Body of pancreas (tissue), 4 donors: ENCODE measurements at regions not wholly inside any gene's neighbourhood (a gene's known extent, or its start where the extent isn't known, plus 50 kb on each side); places are given as distances from the start of the nearest gene placed in this dataset.
"Not testable (repeated sequence)": the region's sequence is repeated elsewhere in the genome, so short reads cannot be mapped to it uniquely, and the experiment has no call there.

Source experiments
- ATAC-seq: fragments of 150-250 bp; one replicate; pipeline ENCODE4 v1.9.1; 2016
- DNase-seq, 4 donors: peaks; one replicate each; pipeline ENCODE4 v3.0.0-alpha.2; 2019
- H3K27ac ChIP-seq, 4 donors: fragments of 200-600 bp; sonication (generic); 1 replicate in 3 of 4; 2 replicates in 1 of 4; pipeline versions ENCODE4 v1.5.1 to v1.6.1; 2016 to 2019; ENCODE audit warnings: mild to moderate bottlenecking in 1 of 4, mixed read lengths in 1 of 4, moderate library complexity in 1 of 4
- H3K27me3 ChIP-seq, 2 donors: fragments of 200-600 bp; sonication (generic); one replicate each; pipeline ENCODE4 v1.6.0; 2016; ENCODE audit warnings: mild to moderate bottlenecking in 1 of 2
- H3K36me3 ChIP-seq, 2 donors: fragments of 200-600 bp; sonication (generic); replicated peaks in 1 of 2; 2 replicates each; pipeline ENCODE4 v1.5.1; 2016; ENCODE audit warnings: low read depth in 2 of 2; ENCODE audit not compliant: insufficient read depth in 1 of 2
- H3K4me1 ChIP-seq: fragments of 200-600 bp; sonication (generic); one replicate; pipeline ENCODE4 v1.6.0; 2016
- H3K4me3 ChIP-seq, 2 donors: fragments of 200-600 bp; sonication (generic); 1 replicate in 1 of 2; 2 replicates in 1 of 2; pipeline ENCODE4 v1.5.1; 2016 to 2019
- H3K9me3 ChIP-seq, 3 donors: fragments of 200-600 bp; sonication (generic); 1 replicate in 2 of 3; 2 replicates in 1 of 3; pipeline ENCODE4 v1.5.1; 2016
- CTCF ChIP-seq, 7 experiments: fragments of 450-650 bp in 4 of 7; fragments of 200-600 bp in 3 of 7; sonication (generic) in 3 of 7; IDR thresholded peaks; one replicate each; pipeline ENCODE4 v1.5.1; 2016 to 2019; ENCODE audit warnings: antibody characterized with exemption in 7 of 7
- POLR2A ChIP-seq, 3 donors: fragments of 450-650 bp; IDR thresholded peaks; one replicate each; pipeline ENCODE4 v1.6.1; 2016; ENCODE audit warnings: antibody characterized with exemption in 3 of 3, mild to moderate bottlenecking in 2 of 3
- WGBS, 2 donors: methylation state at CpG; one replicate each; pipeline ENCODE4 v1.1.5; 2017; 5-methylcytosine and 5-hydroxymethylcytosine counted together
- intact Hi-C: fragments of 100-400 bp; cut with DNase I; formaldehyde crosslinking; loops from one replicate; pipeline ENCODE4 v1.15.1; 2023

- WGBS, 2 donors = 23 to 48% methylated on average over 1 of the region's 1 CpG
Measured at GRCh38 chr9:75551861-75552260, 338.6 kb upstream of the PCSK5 start.

GRCh38 chr9:75552941-75553340 is 337.5 kb upstream of the PCSK5 start:
- no peak overlapping the region for H3K27ac ChIP-seq
- H3K9me3 ChIP-seq = no peaks in the 10 kb centered on the region
- no peaks in the 10 kb centered on the region for H3K4me1 ChIP-seq
- no peak for ATAC-seq
- no peak for DNase-seq
- intact Hi-C loops = no loop called here
- H3K36me3 ChIP-seq = no peaks in the 10 kb centered on the region
- H3K4me3 ChIP-seq = no peak overlapping the region
- no peak for TF ChIP-seq CTCF (IDR thresholded peaks at IDR 0.05)
- no peak for TF ChIP-seq POLR2A (IDR thresholded peaks at IDR 0.05)
- no peaks in the 10 kb centered on the region for H3K27me3 ChIP-seq

More at GRCh38 chr9:75551861-75552260, 338.6 kb upstream of the PCSK5 start:
- Histone ChIP-seq H3K27me3 (no peaks in the 10 kb centered on the region), H3K4me1 (no peaks in the 10 kb centered on the region), H3K36me3 (no peaks in the 10 kb centered on the region), H3K4me3 (no peak overlapping the region), H3K27ac (no peak overlapping the region), H3K9me3 (no peaks in the 10 kb centered on the region)
- TF ChIP-seq POLR2A (IDR thresholded peaks at IDR 0.05) (no peak), CTCF (IDR thresholded peaks at IDR 0.05) (no peak)
- intact Hi-C loops = no loop called here
- ATAC-seq (no peak), DNase-seq (no peak)

GRCh38 chr9:75566813-75567212 is 323.7 kb upstream of the PCSK5 start:
- not testable (repeated sequence) for ATAC-seq
- 6 to 24% methylated on average over 2 of the region's 2 CpGs for WGBS, 2 donors

GRCh38 chr9:75570538-75570937 is 319.9 kb upstream of the PCSK5 start:
- H3K4me3 ChIP-seq = no peak overlapping the region
- WGBS, 2 donors = 57 to 71% methylated on average over 2 of the region's 2 CpGs
- no peaks in the 10 kb centered on the region for H3K36me3 ChIP-seq
- TF ChIP-seq POLR2A (IDR thresholded peaks at IDR 0.05) = no peak
- no peak for TF ChIP-seq CTCF (IDR thresholded peaks at IDR 0.05)
- H3K9me3 ChIP-seq = no peaks in the 10 kb centered on the region
- H3K4me1 ChIP-seq = peaks cover 9% of the 10 kb centered on the region
- ATAC-seq (no peak), DNase-seq (no peak)
- H3K27me3 ChIP-seq = no peaks in the 10 kb centered on the region
- intact Hi-C loops = no loop called here
- H3K27ac ChIP-seq = no peak overlapping the region

More at GRCh38 chr9:75566813-75567212, 323.7 kb upstream of the PCSK5 start:
- H3K4me1 ChIP-seq, H3K9me3 ChIP-seq, H3K27me3 ChIP-seq, H3K27ac ChIP-seq, H3K36me3 ChIP-seq, H3K4me3 ChIP-seq, intact Hi-C loops: not testable (repeated sequence)
- DNase-seq = peak in 3 of 4 donors; percentile 2 to 11 (median 11)

- Histone ChIP-seq H3K27me3 (no peaks in the 10 kb centered on the region), H3K4me3 (no peak overlapping the region), H3K27ac (no peak overlapping the region), H3K4me1 (no peaks in the 10 kb centered on the region), H3K36me3 (no peaks in the 10 kb centered on the region), H3K9me3 (no peaks in the 10 kb centered on the region)
- DNase-seq (no peak), ATAC-seq (no peak)
- WGBS, 2 donors = 65 to 72% methylated on average over 1 of the region's 1 CpG
- TF ChIP-seq POLR2A (IDR thresholded peaks at IDR 0.05) (no peak), CTCF (IDR thresholded peaks at IDR 0.05) (no peak)
- intact Hi-C loops = no loop called here
Measured at GRCh38 chr9:75574569-75574968, 315.9 kb upstream of the PCSK5 start.
